WERI-Rb-1 (cell line): ENCODE measurements at regions not wholly inside any gene's neighbourhood (a gene's known extent, or its start where the extent isn't known, plus 50 kb on each side); places are given as distances from the start of the nearest gene placed in this dataset.
"Not testable (repeated sequence)": the region's sequence is repeated elsewhere in the genome, so short reads cannot be mapped to it uniquely, and the experiment has no call there.

Source experiments
- DNase-seq: peaks from one replicate; pipeline ENCODE4 v3.0.0-alpha.2; 2020
- H3K27ac ChIP-seq: fragments of 250-450 bp; sonication (Bioruptor Pico); 2 replicates; pipeline ENCODE4 v1.5.1; 2020; ENCODE audit warnings: mild to moderate bottlenecking, moderate library complexity
- H3K27me3 ChIP-seq: fragments of 250-450 bp; sonication (Bioruptor Pico); 2 replicates; pipeline ENCODE4 v1.5.1; 2021; ENCODE audit warnings: mild to moderate bottlenecking, low read depth, moderate library complexity; ENCODE audit not compliant: insufficient read depth, severe bottlenecking
- H3K36me3 ChIP-seq: fragments of 250-450 bp; sonication (Bioruptor Pico); 2 replicates; pipeline ENCODE4 v1.5.1; 2020; ENCODE audit warnings: mild to moderate bottlenecking, moderate library complexity
- H3K4me3 ChIP-seq: 2 replicates; pipeline ENCODE4 v1.5.1; 2011; ENCODE audit warnings: low read depth, mild to moderate bottlenecking, control low read depth, low read length
- H3K9me3 ChIP-seq: fragments of 250-450 bp; sonication (Bioruptor Pico); 2 replicates; pipeline ENCODE4 v1.5.1; 2021; ENCODE audit warnings: mild to moderate bottlenecking, moderate library complexity; ENCODE audit not compliant: severe bottlenecking
- TF ChIP-seq, protein P1 (sequence below): IDR thresholded peaks from 2 replicates; pipeline ENCODE4 v1.5.1; 2011; ENCODE audit warnings: low read depth, mild to moderate bottlenecking, control low read depth, inconsistent platforms, low read length

DNA sequence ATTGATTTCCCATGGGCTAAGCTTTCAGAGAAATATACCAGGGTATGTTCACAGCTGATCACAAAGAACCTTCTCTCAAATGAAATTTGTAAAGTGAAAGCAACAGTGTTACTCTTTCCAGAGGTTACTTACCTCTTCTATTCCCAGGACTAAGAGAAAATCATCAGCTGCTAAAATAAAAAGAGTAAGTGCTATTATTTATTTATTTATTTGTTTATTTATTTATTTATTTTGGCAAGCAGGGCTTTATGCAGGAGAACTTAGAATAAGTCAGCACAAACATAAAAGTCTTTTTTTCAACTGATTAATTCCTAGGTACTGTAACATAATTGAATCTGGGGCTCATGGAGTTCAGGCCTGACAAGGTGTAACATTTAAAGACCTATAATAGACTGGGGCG is 93.9 kb upstream of the SYT10 start:
- Histone ChIP-seq H3K36me3 (no peaks in the 10 kb centered on the region), H3K4me3 (no peak overlapping the region), H3K27ac (no peak overlapping the region), H3K9me3 (no peaks in the 10 kb centered on the region), H3K27me3 (peaks cover 21% of the 10 kb centered on the region)
- DNase-seq: no peak
- TF ChIP-seq, protein P1, sequence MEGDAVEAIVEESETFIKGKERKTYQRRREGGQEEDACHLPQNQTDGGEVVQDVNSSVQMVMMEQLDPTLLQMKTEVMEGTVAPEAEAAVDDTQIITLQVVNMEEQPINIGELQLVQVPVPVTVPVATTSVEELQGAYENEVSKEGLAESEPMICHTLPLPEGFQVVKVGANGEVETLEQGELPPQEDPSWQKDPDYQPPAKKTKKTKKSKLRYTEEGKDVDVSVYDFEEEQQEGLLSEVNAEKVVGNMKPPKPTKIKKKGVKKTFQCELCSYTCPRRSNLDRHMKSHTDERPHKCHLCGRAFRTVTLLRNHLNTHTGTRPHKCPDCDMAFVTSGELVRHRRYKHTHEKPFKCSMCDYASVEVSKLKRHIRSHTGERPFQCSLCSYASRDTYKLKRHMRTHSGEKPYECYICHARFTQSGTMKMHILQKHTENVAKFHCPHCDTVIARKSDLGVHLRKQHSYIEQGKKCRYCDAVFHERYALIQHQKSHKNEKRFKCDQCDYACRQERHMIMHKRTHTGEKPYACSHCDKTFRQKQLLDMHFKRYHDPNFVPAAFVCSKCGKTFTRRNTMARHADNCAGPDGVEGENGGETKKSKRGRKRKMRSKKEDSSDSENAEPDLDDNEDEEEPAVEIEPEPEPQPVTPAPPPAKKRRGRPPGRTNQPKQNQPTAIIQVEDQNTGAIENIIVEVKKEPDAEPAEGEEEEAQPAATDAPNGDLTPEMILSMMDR: no peak

DNA sequence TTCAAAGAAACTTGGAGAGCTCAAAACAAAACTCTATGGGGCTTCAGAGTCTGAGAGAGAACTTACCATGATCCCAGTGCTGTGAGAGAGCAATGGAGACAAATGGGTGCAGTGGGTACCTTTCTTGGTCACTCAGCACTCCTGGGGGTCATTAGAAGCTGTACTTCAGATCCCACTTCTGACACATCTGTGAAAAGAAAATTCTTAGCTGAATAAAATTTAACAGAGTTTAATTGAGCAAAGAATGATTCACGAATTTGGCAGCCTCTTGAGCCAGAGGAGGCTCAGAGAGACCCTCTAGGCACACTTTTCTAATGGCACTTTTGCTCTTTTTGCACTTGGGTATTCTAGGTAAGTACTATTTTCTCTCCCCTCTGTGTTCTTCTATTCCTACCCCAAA is 96.8 kb upstream of the SYT10 start:
- H3K4me3 ChIP-seq: no peak overlapping the region
- TF ChIP-seq, protein P1: no peak

DNA sequence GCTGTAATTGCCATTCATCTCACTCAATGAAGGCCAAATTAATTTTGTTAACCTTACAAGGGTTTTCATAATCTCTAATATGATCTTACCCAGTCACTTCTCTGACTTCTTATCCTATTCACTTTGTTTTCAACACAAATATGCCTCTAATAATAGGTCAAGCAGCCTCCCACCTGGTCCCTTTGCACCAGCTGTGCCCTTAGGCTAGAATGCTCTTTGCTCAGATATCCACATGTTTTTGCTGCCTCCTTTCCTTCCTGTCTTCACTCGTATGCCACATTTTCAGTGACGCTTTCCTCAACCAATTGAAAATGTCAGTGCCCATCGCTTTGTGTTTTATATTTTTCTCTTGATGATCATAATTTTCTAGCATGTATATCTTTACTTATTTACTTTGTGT is 106.4 kb upstream of the SYT10 start:
- TF ChIP-seq, protein P1: no peak
- Histone ChIP-seq H3K27me3 (peaks cover 4% of the 10 kb centered on the region), H3K4me3 (no peak overlapping the region), H3K36me3 (no peaks in the 10 kb centered on the region), H3K27ac (no peak overlapping the region), H3K9me3 (no peaks in the 10 kb centered on the region)
- DNase-seq: no peak

More for the DNA sequence above, 96.8 kb upstream of the SYT10 start:
- no peaks in the 10 kb centered on the region for H3K36me3 ChIP-seq
- H3K9me3 ChIP-seq: no peaks in the 10 kb centered on the region
- H3K27ac ChIP-seq: no peak overlapping the region
- peaks cover 12% of the 10 kb centered on the region for H3K27me3 ChIP-seq
- no peak for DNase-seq

DNA sequence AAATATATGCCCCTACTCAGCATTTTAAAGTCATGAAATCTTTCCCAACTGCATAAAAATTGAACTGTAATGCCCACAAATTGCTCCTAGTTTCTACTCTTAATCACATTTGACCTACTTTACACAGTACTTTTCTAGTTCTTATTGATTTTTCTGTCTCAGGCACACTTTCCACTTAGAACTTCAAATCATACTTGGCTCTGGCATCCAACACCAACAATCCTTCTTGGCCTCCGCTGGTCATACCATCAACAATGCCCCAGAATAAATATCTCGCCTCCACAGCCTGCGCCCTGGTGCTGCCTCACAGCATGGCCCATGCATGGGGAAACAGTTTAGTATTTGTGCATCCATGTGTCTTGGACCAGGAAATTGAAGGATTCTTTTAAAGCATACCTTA is 107.5 kb upstream of the SYT10 start:
- Histone ChIP-seq H3K27ac (no peak overlapping the region), H3K36me3 (no peaks in the 10 kb centered on the region), H3K27me3 (peaks cover 4% of the 10 kb centered on the region), H3K4me3 (no peak overlapping the region), H3K9me3 (no peaks in the 10 kb centered on the region)
- DNase-seq: no peak
- TF ChIP-seq, protein P1: no peak

DNA sequence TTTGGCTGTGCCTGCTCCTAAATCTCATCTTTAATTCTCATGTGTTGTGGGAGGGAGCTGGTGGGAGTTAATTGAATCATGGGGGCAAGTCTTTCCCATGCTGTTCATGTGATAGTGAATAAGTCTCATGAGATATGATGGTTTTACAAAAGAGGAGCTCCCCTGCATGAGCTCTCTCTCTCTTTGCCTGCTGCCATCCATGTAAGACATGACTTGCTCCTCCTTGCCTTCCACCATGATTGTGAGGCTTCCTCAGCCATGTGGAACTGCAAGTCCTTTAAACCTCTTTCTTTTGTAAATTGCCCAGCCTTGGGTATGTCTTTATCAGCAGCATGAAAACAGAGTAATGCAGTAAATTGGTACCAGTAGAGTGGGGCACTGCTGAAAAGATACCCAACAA is 110.6 kb upstream of the SYT10 start:
- H3K9me3 ChIP-seq, DNase-seq, H3K27me3 ChIP-seq: not testable (repeated sequence)

DNA sequence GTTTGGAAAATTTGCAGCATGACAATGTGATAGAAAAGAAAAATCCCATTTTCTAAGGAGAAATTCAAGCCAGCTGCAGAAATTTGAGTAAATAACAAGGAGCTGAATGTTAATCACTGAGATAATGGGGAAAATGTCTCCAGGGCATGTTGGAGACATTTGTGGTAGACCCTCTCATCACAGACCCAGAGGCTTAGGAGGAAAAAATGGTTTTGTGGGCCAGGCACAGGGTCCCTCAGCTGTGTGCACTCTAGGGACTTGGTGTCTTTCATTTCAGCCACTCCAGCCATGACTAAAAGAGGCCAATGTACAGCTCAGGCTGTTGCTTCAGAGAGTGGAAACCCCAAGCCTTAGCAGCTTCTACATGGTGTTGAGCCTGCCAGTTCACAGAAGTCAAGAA is 111.4 kb upstream of the SYT10 start:
- no peak for DNase-seq
- TF ChIP-seq, protein P1: no peak
- H3K9me3 ChIP-seq: no peaks in the 10 kb centered on the region
- peaks cover 2% of the 10 kb centered on the region for H3K27me3 ChIP-seq
- no peak overlapping the region for H3K27ac ChIP-seq
- no peak overlapping the region for H3K4me3 ChIP-seq
- H3K36me3 ChIP-seq: no peaks in the 10 kb centered on the region

More for the DNA sequence above, 110.6 kb upstream of the SYT10 start:
- not testable (repeated sequence) for H3K36me3 ChIP-seq, H3K4me3 ChIP-seq, H3K27ac ChIP-seq
